Ascending aorta (tissue), 2 donors: ENCODE measurements at regions not wholly inside any gene's neighbourhood (a gene's known extent, or its start where the extent isn't known, plus 50 kb on each side); places are given as distances from the start of the nearest gene placed in this dataset.

Source experiments
- DNase-seq, 2 donors: peaks; one replicate each; pipeline ENCODE4 v3.0.0-alpha.2; 2019; ENCODE audit warnings: low spot score in 2 of 2
- H3K27ac ChIP-seq, 2 donors: fragments of 200-600 bp; sonication (generic); one replicate each; pipeline ENCODE4 v1.5.1; 2016 to 2017; ENCODE audit warnings: mild to moderate bottlenecking in 1 of 2
- H3K27me3 ChIP-seq: fragments of 200-600 bp; sonication (generic); one replicate; pipeline ENCODE4 v1.5.1; 2017
- H3K36me3 ChIP-seq, 2 donors: fragments of 200-600 bp; sonication (generic); one replicate each; pipeline ENCODE4 v1.5.1; 2016
- H3K4me1 ChIP-seq, 2 donors: fragments of 200-600 bp; sonication (generic); one replicate each; pipeline ENCODE4 v1.5.1; 2016 to 2017; ENCODE audit warnings: mild to moderate bottlenecking in 1 of 2
- H3K4me3 ChIP-seq, 2 donors: fragments of 200-600 bp; sonication (generic); one replicate each; pipeline ENCODE4 v1.5.1; 2016 to 2017; ENCODE audit warnings: mild to moderate bottlenecking in 1 of 2
- H3K9me3 ChIP-seq, 2 donors: fragments of 200-600 bp; sonication (generic); one replicate each; pipeline ENCODE4 v1.5.1; 2016
- CTCF ChIP-seq, 3 experiments: fragments of 200-600 bp in 2 of 3; fragments of 450-650 bp in 1 of 3; sonication (generic) in 2 of 3; IDR thresholded peaks; one replicate each; pipeline ENCODE4 v1.5.1; 2016 to 2019; ENCODE audit warnings: antibody characterized with exemption in 3 of 3, mild to moderate bottlenecking in 1 of 3, moderate library complexity in 1 of 3
- intact Hi-C: fragments of 100-400 bp; cut with DNase I; formaldehyde crosslinking; loops from one replicate; pipeline ENCODE4 v1.15.1; 2023

GRCh38 chr13:85663856-85664255 is 135.4 kb downstream of the SLITRK6 start:
- H3K27ac ChIP-seq = no peak overlapping the region
- H3K9me3 ChIP-seq = no peaks in the 10 kb centered on the region
- DNase-seq = no peak
- H3K4me1 ChIP-seq = no peaks in the 10 kb centered on the region
- intact Hi-C loops = no loop called here
- no peak overlapping the region for H3K4me3 ChIP-seq
- H3K27me3 ChIP-seq = no peaks in the 10 kb centered on the region
- no peak for TF ChIP-seq CTCF (IDR thresholded peaks at IDR 0.05)
- no peaks in the 10 kb centered on the region for H3K36me3 ChIP-seq

- no peaks in the 10 kb centered on the region for H3K4me1 ChIP-seq
- intact Hi-C loops = no loop called here
- TF ChIP-seq CTCF (IDR thresholded peaks at IDR 0.05) = no peak
- no peaks in the 10 kb centered on the region for H3K27me3 ChIP-seq
- no peak overlapping the region for H3K27ac ChIP-seq
- H3K9me3 ChIP-seq = no peaks in the 10 kb centered on the region
- no peak overlapping the region for H3K4me3 ChIP-seq
- H3K36me3 ChIP-seq = no peaks in the 10 kb centered on the region
- no peak for DNase-seq
Observed at GRCh38 chr13:85662186-85662585, 137.0 kb downstream of the SLITRK6 start.

GRCh38 chr13:85661675-85662074 is 137.5 kb downstream of the SLITRK6 start:
- Histone ChIP-seq H3K9me3 (no peaks in the 10 kb centered on the region), H3K4me1 (no peaks in the 10 kb centered on the region), H3K27me3 (no peaks in the 10 kb centered on the region), H3K36me3 (no peaks in the 10 kb centered on the region), H3K4me3 (no peak overlapping the region), H3K27ac (no peak overlapping the region)
- intact Hi-C loops = no loop called here
- no peak for TF ChIP-seq CTCF (IDR thresholded peaks at IDR 0.05)
- DNase-seq = no peak

- Histone ChIP-seq H3K4me3 (no peak overlapping the region), H3K27me3 (no peaks in the 10 kb centered on the region), H3K9me3 (no peaks in the 10 kb centered on the region), H3K27ac (no peak overlapping the region), H3K4me1 (no peaks in the 10 kb centered on the region), H3K36me3 (no peaks in the 10 kb centered on the region)
- no peak for TF ChIP-seq CTCF (IDR thresholded peaks at IDR 0.05)
- no peak for DNase-seq
- intact Hi-C loops = no loop called here
Observed at GRCh38 chr13:85659493-85659892, 139.7 kb downstream of the SLITRK6 start.

- intact Hi-C loops = no loop called here
- Histone ChIP-seq H3K4me3 (no peak overlapping the region), H3K27me3 (no peaks in the 10 kb centered on the region), H3K9me3 (no peaks in the 10 kb centered on the region), H3K36me3 (no peaks in the 10 kb centered on the region), H3K4me1 (no peaks in the 10 kb centered on the region), H3K27ac (no peak overlapping the region)
- DNase-seq = no peak
- TF ChIP-seq CTCF (IDR thresholded peaks at IDR 0.05) = no peak
Observed at GRCh38 chr13:85657942-85658341, 141.3 kb downstream of the SLITRK6 start.

- H3K36me3 ChIP-seq = no peaks in the 10 kb centered on the region
- TF ChIP-seq CTCF (IDR thresholded peaks at IDR 0.05) = no peak
- DNase-seq = no peak
- intact Hi-C loops = no loop called here
- H3K4me1 ChIP-seq = no peaks in the 10 kb centered on the region
- H3K27ac ChIP-seq = no peak overlapping the region
- H3K4me3 ChIP-seq = no peak overlapping the region
- no peaks in the 10 kb centered on the region for H3K9me3 ChIP-seq
- H3K27me3 ChIP-seq = no peaks in the 10 kb centered on the region
Observed at GRCh38 chr13:85655040-85655439, 144.2 kb downstream of the SLITRK6 start.
